MM.1S (cell line): ENCODE measurements at regions not wholly inside any gene's neighbourhood (a gene's known extent, or its start where the extent isn't known, plus 50 kb on each side); places are given as distances from the start of the nearest gene placed in this dataset.

ENCODE experiments used
- CTCF ChIP-seq: fragments of 300-600 bp; sonication (generic); IDR thresholded peaks from 2 replicates; pipeline ENCODE4 v1.5.1; 2016; ENCODE audit warnings: antibody characterized with exemption, low read length, mixed read lengths
- EZH2 ChIP-seq: fragments of 300-600 bp; sonication (generic); optimal IDR thresholded peaks from 2 replicates; pipeline ENCODE3; 2017; ENCODE audit warnings: low read depth, mild to moderate bottlenecking, antibody characterized with exemption, low read length, mixed read lengths
- EZH2phosphoT487 ChIP-seq: fragments of 300-600 bp; sonication (generic); IDR thresholded peaks from 2 replicates; pipeline ENCODE4 v1.6.1; 2018; ENCODE audit warnings: antibody characterized with exemption, low read length

- no peak for TF ChIP-seq EZH2phosphoT487
- no peak for TF ChIP-seq CTCF
- no peak for TF ChIP-seq EZH2
Measured at GRCh38 chrX:51803833-51804232, 60.6 kb downstream of the GSPT2 start.
